GM19324 (cell line): ENCODE measurements at regions not wholly inside any gene's neighbourhood (a gene's known extent, or its start where the extent isn't known, plus 50 kb on each side); places are given as distances from the start of the nearest gene placed in this dataset.
"Not testable (repeated sequence)": the region's sequence is repeated elsewhere in the genome, so short reads cannot be mapped to it uniquely, and the experiment has no call there.

Experiments used
- ATAC-seq: cut with Tn5 transposase; IDR thresholded peaks from one replicate; pipeline ENCODE4 v1.9.1; 2021; ENCODE audit warnings: mild to moderate bottlenecking, moderate library complexity; ENCODE audit not compliant: unreplicated experiment, low FRiP score

GRCh38 chr12:46711756-46712155, 114.0 kb downstream of the SLC38A4 start:
- no peak for ATAC-seq

DNA sequence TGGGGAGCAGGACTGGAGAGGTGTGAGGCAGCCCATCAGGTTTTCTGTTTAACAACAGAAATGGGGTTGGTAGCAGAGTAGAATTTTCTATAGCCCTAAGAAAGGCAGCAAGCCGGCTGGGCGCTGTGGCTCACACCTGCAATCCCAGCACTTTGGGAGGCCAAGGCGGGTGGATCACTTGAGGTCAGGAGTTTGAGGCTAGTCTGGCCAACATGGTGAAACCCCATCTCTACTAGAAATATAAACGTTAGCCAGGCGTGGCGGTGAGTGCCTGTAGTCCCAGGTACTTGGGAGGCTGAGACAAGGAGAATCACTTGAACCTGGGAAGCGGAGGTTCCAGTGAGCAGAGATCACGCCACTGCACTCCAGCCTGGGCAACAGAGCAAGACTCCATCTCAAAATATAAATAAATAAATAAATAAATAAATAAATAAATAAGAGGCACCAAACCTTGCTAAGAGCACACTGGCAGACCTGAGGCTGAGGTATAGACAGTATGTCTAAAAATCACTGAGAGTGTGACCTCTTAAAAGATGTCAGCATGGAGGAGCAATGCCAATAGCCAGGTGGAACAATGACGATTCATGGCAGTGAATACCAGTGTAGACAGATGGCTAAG, 115.6 kb downstream of the SLC38A4 start:
- ATAC-seq = no peak

DNA sequence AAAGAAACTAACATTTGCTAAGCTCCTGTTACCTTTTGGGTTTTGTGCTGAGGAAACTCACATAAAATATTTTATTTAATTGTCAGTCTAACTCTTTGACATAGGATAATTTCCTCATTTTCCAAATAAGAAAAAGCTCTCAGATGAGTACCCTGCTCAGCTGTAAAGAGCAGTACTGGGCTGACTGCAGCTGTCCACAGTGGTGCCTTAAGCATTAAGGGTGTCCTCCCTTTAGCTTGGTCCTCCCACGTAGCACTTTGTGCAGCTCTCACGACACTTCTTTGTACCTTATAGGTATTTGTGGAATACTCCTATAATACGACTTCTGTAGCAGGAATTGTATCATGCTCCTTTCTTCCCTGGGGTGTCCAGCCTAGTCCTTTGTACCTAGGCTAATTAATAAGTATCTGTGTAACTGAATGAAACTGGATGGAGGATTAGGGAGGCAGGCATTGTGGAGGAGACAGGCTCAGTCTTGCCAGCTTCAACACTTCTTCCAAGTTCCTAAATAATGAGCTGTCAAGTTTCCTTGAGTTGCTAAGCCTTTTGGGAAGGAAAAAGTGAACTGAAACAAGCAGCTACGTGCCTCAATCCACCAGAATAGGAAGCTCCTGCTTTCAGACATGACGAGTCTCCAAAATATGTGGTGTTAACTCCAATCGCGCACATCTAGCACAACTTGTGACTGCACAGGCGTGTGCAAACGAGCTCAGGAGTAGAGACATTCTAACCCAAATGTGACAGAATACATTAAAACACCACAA, 123.0 kb downstream of the SLC38A4 start:
- ATAC-seq = no peak

DNA sequence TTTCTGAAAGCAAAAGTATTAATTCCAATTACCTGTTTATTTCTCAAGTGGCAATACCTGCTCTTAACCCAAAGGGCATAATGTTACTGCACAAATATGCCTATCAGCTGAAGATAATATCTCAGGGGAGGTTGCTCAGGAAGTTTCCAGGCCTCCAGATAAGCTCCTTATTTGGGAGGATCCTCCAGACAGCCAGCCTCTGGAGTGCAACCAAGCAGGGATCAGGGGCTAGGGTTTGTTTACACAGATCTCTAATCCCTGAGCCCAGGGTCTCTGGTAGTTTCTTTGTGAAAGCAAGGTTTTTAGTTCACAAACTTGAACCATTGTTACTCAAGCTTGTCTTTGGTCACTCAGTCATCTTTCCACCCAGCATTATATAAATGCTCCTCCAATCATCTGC, 124.4 kb downstream of the SLC38A4 start:
- ATAC-seq = no peak

DNA sequence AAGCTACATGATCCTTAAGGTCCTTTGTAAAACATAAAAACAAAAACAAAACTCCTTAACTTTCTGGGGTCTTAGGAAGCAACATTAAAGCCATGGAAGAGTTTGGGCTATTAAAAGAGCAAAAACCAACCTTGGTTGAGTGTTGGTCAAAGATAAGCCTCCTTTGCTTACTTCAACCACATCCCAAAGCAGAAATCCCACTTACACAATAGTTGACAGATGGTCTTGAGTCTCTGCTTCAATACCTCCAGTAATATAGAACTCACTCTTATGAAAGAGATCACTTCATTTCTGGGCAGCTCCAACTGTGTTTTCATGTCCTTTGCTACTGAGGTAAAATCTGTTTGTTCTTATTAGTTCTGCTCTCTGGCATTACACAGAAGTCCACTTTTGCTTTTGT, 125.8 kb downstream of the SLC38A4 start:
- no peak for ATAC-seq

DNA sequence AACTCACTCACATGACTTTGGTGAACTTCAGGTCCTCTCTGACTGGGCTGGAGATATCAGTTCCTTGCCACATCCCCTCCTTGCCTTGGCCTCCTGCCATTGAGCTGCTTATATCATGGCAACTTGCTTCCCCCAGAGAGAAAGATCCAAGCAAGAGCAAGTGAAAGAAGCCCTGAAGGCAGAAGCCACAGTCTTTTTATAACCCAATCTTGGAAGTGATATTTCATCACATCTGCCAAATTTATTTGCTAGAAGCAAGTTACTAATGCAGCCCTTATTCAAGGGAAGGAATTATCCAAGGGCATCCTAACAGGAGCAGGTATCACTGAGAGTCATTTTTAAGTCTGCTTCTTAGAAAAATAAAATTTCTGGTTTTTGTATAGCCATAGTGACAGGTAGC, 127.8 kb downstream of the SLC38A4 start:
- ATAC-seq = no peak

- ATAC-seq = no peak
Measured at GRCh38 chr12:46693518-46693917, 132.3 kb downstream of the SLC38A4 start.

- no peak for ATAC-seq
Measured at GRCh38 chr12:46693034-46693433, 132.8 kb downstream of the SLC38A4 start.

GRCh38 chr12:46692606-46693005, 133.2 kb downstream of the SLC38A4 start:
- ATAC-seq = no peak

DNA sequence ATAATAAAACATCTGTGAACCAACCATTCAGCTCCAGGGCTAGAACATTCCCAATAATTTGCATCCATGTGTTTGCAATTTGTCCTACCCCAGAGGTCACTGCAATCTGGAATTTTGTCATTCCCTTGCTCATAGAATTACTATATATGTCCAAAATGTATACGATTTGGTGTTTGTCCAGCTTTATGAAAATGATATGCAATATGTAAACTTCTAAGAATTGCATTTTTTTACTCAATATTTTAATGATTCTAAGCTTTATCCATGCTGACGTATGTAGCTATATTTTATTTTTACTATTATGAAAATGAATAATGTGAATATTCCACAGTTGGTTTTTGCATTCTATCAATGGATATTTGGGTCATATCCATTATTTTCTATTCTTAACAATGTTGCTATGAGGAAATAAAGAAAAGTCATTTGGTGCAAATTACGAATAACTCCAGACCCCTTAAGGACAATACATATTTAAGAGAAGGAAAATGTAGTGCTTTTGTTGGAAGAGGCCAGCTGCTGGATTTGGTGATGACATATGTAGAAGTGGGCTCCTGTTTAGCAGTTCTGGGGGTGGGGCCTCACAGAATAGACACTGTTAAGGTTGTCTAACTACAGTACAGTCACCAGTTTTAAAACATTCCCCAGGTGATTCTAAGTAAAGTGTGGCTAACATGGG, 139.4 kb downstream of the SLC38A4 start:
- no peak for ATAC-seq

DNA sequence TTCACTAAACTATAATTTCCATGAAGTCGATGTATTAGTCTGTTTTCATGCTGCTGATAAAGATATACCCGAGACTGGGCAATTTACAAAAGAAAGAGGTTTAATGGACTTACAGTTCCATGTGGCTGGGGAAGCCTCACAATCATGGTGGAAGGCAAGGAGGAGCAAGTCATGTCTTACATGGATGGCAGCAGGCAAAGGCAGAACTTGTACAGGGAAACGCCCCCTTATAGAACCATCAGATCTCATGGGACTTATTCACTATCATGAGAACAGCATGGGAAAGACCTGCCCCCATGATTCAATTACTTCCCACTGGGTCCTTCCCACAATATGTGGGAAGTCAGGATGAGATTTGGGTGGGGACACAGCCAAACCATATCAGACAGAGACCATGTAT, 141.6 kb downstream of the SLC38A4 start:
- not testable (repeated sequence) for ATAC-seq

DNA sequence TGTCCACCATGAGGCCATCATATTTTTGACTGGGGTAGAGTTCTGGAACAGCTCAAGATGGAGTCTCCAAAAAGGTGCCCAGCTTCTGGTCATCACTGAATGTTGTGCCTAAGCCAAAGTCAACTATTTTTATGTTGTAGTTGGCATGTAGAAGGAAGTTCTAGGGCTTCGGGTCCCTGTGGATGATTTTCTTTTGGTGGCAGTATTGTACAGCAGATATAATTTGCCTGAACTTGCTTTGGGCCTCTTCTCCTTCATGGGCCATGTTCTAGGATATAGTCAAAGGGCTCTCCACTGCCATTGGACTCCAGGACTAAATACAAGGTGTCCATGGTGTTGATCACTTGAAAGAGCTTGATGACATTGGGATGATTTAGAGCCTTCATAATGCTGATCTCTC, 143.6 kb downstream of the SLC38A4 start:
- no peak for ATAC-seq

GRCh38 chr12:46680506-46680905, 145.3 kb downstream of the SLC38A4 start:
- no peak for ATAC-seq

GRCh38 chr12:46679754-46680153, 146.0 kb downstream of the SLC38A4 start:
- no peak for ATAC-seq

DNA sequence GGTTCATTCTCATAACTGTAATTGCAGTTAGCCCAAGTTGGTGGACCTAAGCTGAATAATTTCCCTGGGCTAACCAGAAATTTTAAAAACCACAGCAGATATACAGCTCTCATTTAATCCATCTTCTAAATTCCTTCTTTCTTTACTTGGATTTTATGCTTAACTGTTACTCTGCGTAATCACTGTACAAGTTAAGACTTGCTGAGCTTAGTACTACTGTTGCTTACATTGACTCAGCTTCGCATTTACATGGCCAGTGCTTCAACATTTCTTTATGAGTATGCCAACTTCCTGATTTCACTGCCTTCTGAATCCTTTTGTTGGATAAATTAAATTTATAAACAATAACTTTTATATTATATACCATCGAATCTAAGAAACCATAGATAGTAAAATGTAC, 147.4 kb downstream of the SLC38A4 start:
- ATAC-seq = no peak

DNA sequence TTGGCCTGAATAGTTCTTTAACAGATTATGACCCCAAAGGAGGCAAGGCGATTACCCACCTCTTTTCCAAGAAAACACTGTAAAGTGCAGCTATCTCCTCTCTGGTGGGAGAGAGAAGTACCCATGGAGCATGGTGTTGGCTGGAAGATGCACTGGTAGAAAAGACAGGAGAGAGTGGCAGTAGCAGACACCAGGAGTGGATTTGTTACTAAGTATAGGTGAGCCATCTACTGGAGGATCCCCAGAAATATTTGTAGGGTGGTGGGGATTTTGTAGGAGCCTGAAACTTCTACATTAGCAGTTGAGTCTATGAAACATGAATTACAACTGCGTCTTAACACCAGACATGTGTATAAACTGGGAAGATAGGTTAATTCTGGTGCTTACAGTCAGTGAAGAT, 148.0 kb downstream of the SLC38A4 start:
- ATAC-seq = no peak

DNA sequence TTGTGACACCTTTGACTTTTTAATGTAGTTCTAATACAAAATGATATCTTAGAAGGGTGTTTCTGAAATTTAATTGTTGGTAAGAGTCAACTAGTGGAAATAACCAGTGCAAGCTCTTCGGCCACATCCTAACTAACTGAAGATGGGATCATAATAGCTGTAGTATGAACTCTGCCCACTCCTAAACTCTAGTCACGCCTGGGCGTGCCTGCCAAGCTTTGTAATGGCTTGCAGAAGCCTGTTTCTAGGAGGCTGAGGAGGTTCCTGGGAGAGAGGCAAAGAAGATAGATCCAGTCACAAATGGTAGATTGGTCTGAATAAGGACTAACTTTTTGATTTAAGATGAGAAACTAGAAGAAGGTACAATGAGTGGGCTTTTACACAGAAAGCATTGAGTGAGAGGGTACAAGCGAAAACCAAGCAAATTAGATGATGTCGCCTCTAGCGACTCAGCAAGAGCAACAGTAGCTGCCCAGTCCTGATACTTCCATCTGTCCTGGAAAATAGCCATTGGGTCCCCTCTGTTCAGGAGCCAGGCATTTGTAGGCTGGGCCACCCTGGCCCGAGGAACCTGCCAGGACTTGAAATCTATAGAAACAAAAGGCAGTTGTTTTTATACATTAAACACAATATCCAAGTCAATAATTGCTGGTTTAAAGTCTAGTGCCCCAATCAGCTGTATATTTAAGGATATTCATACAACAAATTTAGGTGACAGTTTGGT, 148.8 kb downstream of the SLC38A4 start:
- ATAC-seq = no peak

DNA sequence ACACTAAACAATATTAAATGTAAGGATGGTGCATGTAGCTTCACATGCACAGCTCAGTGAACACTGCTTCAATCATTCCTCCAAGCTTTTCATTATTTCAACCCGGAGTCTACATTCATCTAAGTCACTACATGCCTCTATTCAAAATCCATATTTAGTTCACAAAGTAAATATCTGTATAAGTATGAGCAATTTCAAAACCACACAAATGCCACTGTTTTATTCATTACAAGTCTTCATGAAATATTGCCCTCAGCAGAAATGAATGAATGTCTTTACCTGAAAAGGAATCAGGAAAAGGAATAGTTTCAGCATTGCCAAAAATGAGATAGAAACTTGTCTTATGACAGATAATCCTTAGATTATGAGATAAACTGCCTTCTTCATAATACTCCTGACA, 149.4 kb downstream of the SLC38A4 start:
- ATAC-seq = no peak

GRCh38 chr12:46675736-46676135, 150.1 kb downstream of the SLC38A4 start:
- ATAC-seq = no peak

- ATAC-seq = no peak
Measured at GRCh38 chr12:46674800-46675199, 151.0 kb downstream of the SLC38A4 start.

GRCh38 chr12:46674129-46674528, 151.7 kb downstream of the SLC38A4 start:
- no peak for ATAC-seq
